KMS-11 (cell line): ENCODE measurements at regions not wholly inside any gene's neighbourhood (a gene's known extent, or its start where the extent isn't known, plus 50 kb on each side); places are given as distances from the start of the nearest gene placed in this dataset.

Experiments used
- H2AFZ ChIP-seq: fragments of 200-600 bp; sonication (generic); 2 replicates; pipeline ENCODE4 v1.6.1; 2016; ENCODE audit warnings: antibody characterized with exemption, mixed run types, low read depth
- H3K27ac ChIP-seq: fragments of 200-600 bp; sonication (generic); 2 replicates; pipeline ENCODE4 v1.6.1; 2016; ENCODE audit warnings: mild to moderate bottlenecking, mixed run types
- H3K27me3 ChIP-seq: fragments of 200-600 bp; sonication (generic); 2 replicates; pipeline ENCODE4 v1.6.1; 2017; ENCODE audit warnings: mild to moderate bottlenecking, low read depth, mixed run types, moderate library complexity; ENCODE audit not compliant: insufficient read depth
- H3K36me3 ChIP-seq: fragments of 200-600 bp; sonication (generic); 2 replicates; pipeline ENCODE4 v1.6.1; 2017; ENCODE audit warnings: mild to moderate bottlenecking, mixed run types; ENCODE audit not compliant: insufficient read depth
- H3K4me1 ChIP-seq: fragments of 200-600 bp; sonication (generic); 2 replicates; pipeline ENCODE4 v1.6.1; 2016; ENCODE audit warnings: mild to moderate bottlenecking, low read depth, mixed run types; ENCODE audit not compliant: poor library complexity, severe bottlenecking
- H3K4me2 ChIP-seq: fragments of 200-600 bp; sonication (generic); 2 replicates; pipeline ENCODE4 v1.7.0; 2016; ENCODE audit warnings: mild to moderate bottlenecking, mixed run types
- H3K4me3 ChIP-seq: fragments of 200-600 bp; sonication (generic); IDR thresholded peaks from 2 replicates; pipeline ENCODE4 v1.6.1; 2017; ENCODE audit warnings: low read depth, low read length, mixed read lengths; ENCODE audit not compliant: insufficient read depth
- H3K79me2 ChIP-seq: fragments of 200-600 bp; sonication (generic); 2 replicates; pipeline ENCODE4 v1.6.1; 2016; ENCODE audit warnings: low read depth, mixed run types; ENCODE audit not compliant: insufficient read depth
- H3K9ac ChIP-seq: fragments of 200-600 bp; sonication (generic); 2 replicates; pipeline ENCODE4 v1.6.1; 2016; ENCODE audit warnings: mild to moderate bottlenecking, mixed run types
- H4K20me1 ChIP-seq: fragments of 200-600 bp; sonication (generic); 2 replicates; pipeline ENCODE4 v1.6.1; 2016; ENCODE audit warnings: mild to moderate bottlenecking, mixed run types; ENCODE audit not compliant: insufficient read depth
- CTCF ChIP-seq: fragments of 200-600 bp; sonication (generic); conservative IDR thresholded peaks from 2 replicates; pipeline ENCODE4 v1.6.1; 2017; ENCODE audit warnings: low read depth, mild to moderate bottlenecking, antibody characterized with exemption, low read length, moderate library complexity, mixed read lengths

GRCh38 chr11:86869966-86870570 lies 69.7 kb downstream of the PRSS23 start:
- Histone ChIP-seq H3K4me3 (no peak overlapping the region), H3K9ac (no peak overlapping the region), H3K27me3 (no peaks in the 10 kb centered on the region), H3K36me3 (no peaks in the 10 kb centered on the region), H3K4me1 (no peaks in the 10 kb centered on the region), H3K4me2 (no peak overlapping the region), H4K20me1 (no peaks in the 10 kb centered on the region), H3K27ac (no peak overlapping the region), H3K79me2 (no peaks in the 10 kb centered on the region), H2AFZ (peak overlapping the region; percentile 21; the same call in 1 of the 2 replicates)
- peak; percentile 98 for TF ChIP-seq CTCF

GRCh38 chr11:86873573-86874083 lies 73.3 kb downstream of the PRSS23 start:
- no peak overlapping the region for H3K27ac ChIP-seq
- no peaks in the 10 kb centered on the region for H3K36me3 ChIP-seq
- H4K20me1 ChIP-seq, result no peaks in the 10 kb centered on the region
- H2AFZ ChIP-seq, result no peak overlapping the region
- no peaks in the 10 kb centered on the region for H3K79me2 ChIP-seq
- TF ChIP-seq CTCF, result no peak
- no peak overlapping the region for H3K4me3 ChIP-seq
- no peak overlapping the region for H3K9ac ChIP-seq
- H3K27me3 ChIP-seq, result no peaks in the 10 kb centered on the region
- no peaks in the 10 kb centered on the region for H3K4me1 ChIP-seq
- no peak overlapping the region for H3K4me2 ChIP-seq

DNA sequence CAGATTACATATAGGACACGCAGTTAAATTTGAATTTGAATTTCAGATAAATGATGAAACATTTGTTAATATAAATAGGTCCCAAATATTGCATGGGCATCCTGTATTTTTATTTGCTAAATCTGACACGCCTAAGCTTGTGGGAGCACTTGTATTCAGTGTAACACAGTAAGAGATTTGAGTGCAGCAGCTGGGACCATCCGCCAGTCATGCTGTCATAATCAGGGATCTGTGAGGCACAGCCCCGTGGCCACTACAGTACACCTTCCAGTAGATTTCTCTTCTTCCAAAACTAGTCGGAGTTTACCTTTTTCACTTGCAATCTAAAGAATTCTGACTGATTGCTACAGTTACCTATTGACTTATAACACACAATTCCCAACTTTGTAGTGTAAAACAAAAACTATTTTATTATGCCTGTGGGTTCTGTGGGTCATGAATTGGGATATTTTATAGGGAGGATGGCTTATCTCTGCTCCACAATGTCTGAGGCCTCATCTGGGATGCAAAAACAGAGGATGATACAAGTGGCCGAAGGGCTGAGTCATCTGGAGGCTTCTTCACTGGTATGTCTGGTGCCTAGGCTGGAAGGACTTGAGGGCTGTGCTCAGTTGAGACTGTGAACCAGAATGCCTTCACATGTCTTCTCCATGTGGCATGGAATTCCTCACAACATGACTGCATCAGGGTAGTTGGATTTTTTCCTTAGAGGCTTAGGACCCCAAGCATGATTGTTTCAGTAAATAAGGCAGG lies 74.1 kb downstream of the PRSS23 start:
- Histone ChIP-seq H3K4me3 (no peak overlapping the region), H3K27ac (no peak overlapping the region), H3K79me2 (no peaks in the 10 kb centered on the region), H3K27me3 (no peaks in the 10 kb centered on the region), H3K9ac (no peak overlapping the region), H3K36me3 (no peaks in the 10 kb centered on the region), H4K20me1 (no peaks in the 10 kb centered on the region), H3K4me2 (no peak overlapping the region), H3K4me1 (no peaks in the 10 kb centered on the region), H2AFZ (no peak overlapping the region)
- no peak for TF ChIP-seq CTCF

GRCh38 chr11:86876716-86877234 lies 76.4 kb downstream of the PRSS23 start:
- no peaks in the 10 kb centered on the region for H3K4me1 ChIP-seq
- no peak overlapping the region for H3K4me2 ChIP-seq
- no peak for TF ChIP-seq CTCF
- no peaks in the 10 kb centered on the region for H4K20me1 ChIP-seq
- no peak overlapping the region for H3K9ac ChIP-seq
- H2AFZ ChIP-seq, result no peak overlapping the region
- H3K27me3 ChIP-seq, result no peaks in the 10 kb centered on the region
- H3K36me3 ChIP-seq, result no peaks in the 10 kb centered on the region
- H3K4me3 ChIP-seq, result no peak overlapping the region
- H3K27ac ChIP-seq, result no peak overlapping the region
- no peaks in the 10 kb centered on the region for H3K79me2 ChIP-seq
